HCT116 (cell line): ENCODE measurements at regions not wholly inside any gene's neighbourhood (a gene's known extent, or its start where the extent isn't known, plus 50 kb on each side); places are given as distances from the start of the nearest gene placed in this dataset.

Experiments used
- ATAC-seq: fragments of 200-7000 bp; cut with Tn5 transposase; 2 replicates; pipeline ENCODE4 v1.9.1; 2020; ENCODE audit warnings: mild to moderate bottlenecking, moderate library complexity
- BruUV-seq: library from RNA; stranded (reverse); fragments of 400-500 nt; replicated peaks from 2 replicates; lab custom pipeline; 2021; lab: Mats Ljungman, UMichigan
- CTCF ChIA-PET: fragments of 300-600 bp; sonication (Branson Sonifier 250); formaldehyde crosslinking; loops from one replicate; lab custom pipeline; 2021; ENCODE audit warnings: antibody characterized with exemption; lab: Charles Lee
- POLR2A ChIA-PET: fragments of 300-600, 350-600 bp; sonication (Branson Sonifier 250); formaldehyde crosslinking; loops from one replicate; lab custom pipeline; 2021; ENCODE audit warnings: antibody characterized with exemption; lab: Charles Lee
- RAD21 ChIA-PET, 2 experiments: fragments of 300-600 bp; sonication (Branson Sonifier 250); formaldehyde crosslinking; loops; one replicate each; lab custom pipeline; 2023; ENCODE audit warnings: low total read pairs in 2 of 2; ENCODE audit not compliant: uncharacterized antibody in 2 of 2, unreplicated experiment in 2 of 2, low non-redundant PET in 1 of 2; lab: Charles Lee
- DNase-seq: peaks from one replicate; pipeline ENCODE4 v3.0.0-alpha.2; 2010; ENCODE audit warnings: low read depth, low spot score
- H2AFZ ChIP-seq: fragments of 200-600 bp; shearing (Covaris generic), sonication (generic); 2 replicates; pipeline ENCODE4 v1.6.1; 2017; ENCODE audit warnings: low read depth, mixed run types, mixed read lengths, antibody characterized with exemption, low read length; ENCODE audit not compliant: poor library complexity, severe bottlenecking
- H3K27ac ChIP-seq: 2 replicates; pipeline ENCODE4 v1.5.1; 2012; ENCODE audit warnings: low read depth, low read length
- H3K27me3 ChIP-seq: fragments of 200-600 bp; sonication (generic); 2 replicates; pipeline ENCODE4 v1.6.1; 2016; ENCODE audit warnings: mixed run types, low read length, mixed read lengths; ENCODE audit not compliant: insufficient read depth
- H3K36me3 ChIP-seq, 2 experiments: fragments of 200-500 bp in 1 of 2; fragments of 200-600 bp in 1 of 2; sonication (Bioruptor generic) in 1 of 2; sonication (generic) in 1 of 2; 2 replicates each; pipeline versions ENCODE4 v1.5.1 to v1.6.1; 2014 to 2016; ENCODE audit warnings: low read length in 2 of 2, inconsistent platforms in 1 of 2, mixed read lengths in 1 of 2, mixed run types in 1 of 2; ENCODE audit not compliant: insufficient read depth in 2 of 2, control insufficient read depth in 1 of 2
- H3K4me1 ChIP-seq, 2 experiments: fragments of 200-600 bp in 1 of 2; sonication (generic) in 1 of 2; 2 replicates each; pipeline versions ENCODE4 v1.5.1 to v1.6.1; 2012 to 2017; ENCODE audit warnings: low read length in 2 of 2, inconsistent platforms in 1 of 2, mild to moderate bottlenecking in 1 of 2, mixed read lengths in 1 of 2, mixed run types in 1 of 2, moderate library complexity in 1 of 2; ENCODE audit not compliant: insufficient read depth in 2 of 2, control insufficient read depth in 1 of 2
- H3K4me2 ChIP-seq: fragments of 200-600 bp; sonication (generic); 2 replicates; pipeline ENCODE4 v1.6.1; 2017; ENCODE audit warnings: mixed run types, low read length, mixed read lengths
- H3K4me3 ChIP-seq, 2 experiments: fragments of 200-600 bp in 1 of 2; sonication (generic) in 1 of 2; replicated peaks in 1 of 2; 2 replicates each; pipeline ENCODE4 v1.5.1; 2011 to 2016; ENCODE audit warnings: low read length in 2 of 2, control low read depth in 1 of 2, low read depth in 1 of 2, mild to moderate bottlenecking in 1 of 2, mixed read lengths in 1 of 2, mixed run types in 1 of 2
- H3K79me2 ChIP-seq: fragments of 200-600 bp; sonication (generic); 2 replicates; pipeline ENCODE4 v1.6.1; 2017; ENCODE audit warnings: mild to moderate bottlenecking, mixed run types, low read length, moderate library complexity, mixed read lengths; ENCODE audit not compliant: insufficient read depth
- H3K9ac ChIP-seq: fragments of 200-600 bp; sonication (generic); 2 replicates; pipeline ENCODE4 v1.6.1; 2016; ENCODE audit warnings: low read length, mixed read lengths
- H3K9me2 ChIP-seq: fragments of 200-600 bp; sonication (generic), shearing (Covaris generic); 2 replicates; pipeline ENCODE4 v1.6.1; 2017; ENCODE audit warnings: mixed run types, mild to moderate bottlenecking, moderate library complexity; ENCODE audit not compliant: insufficient read depth
- H3K9me3 ChIP-seq, 2 experiments: fragments of 200-500 bp in 1 of 2; fragments of 200-600 bp in 1 of 2; sonication (Bioruptor generic) in 1 of 2; sonication (generic) in 1 of 2; 2 replicates each; pipeline ENCODE4 v1.6.1; 2014 to 2017; ENCODE audit warnings: low read length in 2 of 2, mixed read lengths in 2 of 2, inconsistent platforms in 1 of 2, low read depth in 1 of 2, mild to moderate bottlenecking in 1 of 2, mixed run types in 1 of 2, moderate library complexity in 1 of 2; ENCODE audit not compliant: control insufficient read depth in 1 of 2, insufficient read depth in 1 of 2
- H4K20me1 ChIP-seq: fragments of 200-600 bp; sonication (generic), shearing (Covaris generic); 2 replicates; pipeline ENCODE4 v1.6.1; 2017; ENCODE audit warnings: mixed run types, mild to moderate bottlenecking, moderate library complexity; ENCODE audit not compliant: insufficient read depth
- CBX3 ChIP-seq: IDR thresholded peaks from 2 replicates; pipeline ENCODE4 v1.6.1; 2012; ENCODE audit warnings: low read depth
- EZH2 ChIP-seq: fragments of 200-600 bp; sonication (generic); IDR thresholded peaks from 2 replicates; pipeline ENCODE4 v1.6.1; 2017; ENCODE audit warnings: antibody characterized with exemption, mixed run types
- EZH2phosphoT487 ChIP-seq: fragments of 200-600 bp; IDR thresholded peaks from 2 replicates; pipeline ENCODE4 v1.6.1; 2018; ENCODE audit warnings: antibody characterized with exemption, borderline replicate concordance
- SP1 ChIP-seq: IDR thresholded peaks from 2 replicates; pipeline ENCODE4 v1.6.1; 2012; ENCODE audit warnings: low read depth
- intact Hi-C: fragments of 100-400 bp; cut with micrococcal nuclease; formaldehyde crosslinking; loops from 2 replicates; pipeline ENCODE4 v1.10.0; 2022
- TF ChIP-seq, protein P1 (sequence below), 3 experiments: fragments of 200-600 bp in 1 of 3; sonication (generic) in 1 of 3; IDR thresholded peaks in 2 of 3; conservative IDR thresholded peaks in 1 of 3; 2 replicates each; pipeline ENCODE4 v1.5.1; 2012 to 2017; ENCODE audit warnings: low read depth in 2 of 3, low read length in 2 of 3, antibody characterized with exemption in 1 of 3, borderline replicate concordance in 1 of 3, control low read depth in 1 of 3, mild to moderate bottlenecking in 1 of 3, mixed read lengths in 1 of 3, mixed run types in 1 of 3, moderate library complexity in 1 of 3; ENCODE audit not compliant: insufficient read depth in 1 of 3
- TF ChIP-seq, protein P2 (sequence below): IDR thresholded peaks from 2 replicates; pipeline ENCODE4 v1.6.1; 2012

DNA sequence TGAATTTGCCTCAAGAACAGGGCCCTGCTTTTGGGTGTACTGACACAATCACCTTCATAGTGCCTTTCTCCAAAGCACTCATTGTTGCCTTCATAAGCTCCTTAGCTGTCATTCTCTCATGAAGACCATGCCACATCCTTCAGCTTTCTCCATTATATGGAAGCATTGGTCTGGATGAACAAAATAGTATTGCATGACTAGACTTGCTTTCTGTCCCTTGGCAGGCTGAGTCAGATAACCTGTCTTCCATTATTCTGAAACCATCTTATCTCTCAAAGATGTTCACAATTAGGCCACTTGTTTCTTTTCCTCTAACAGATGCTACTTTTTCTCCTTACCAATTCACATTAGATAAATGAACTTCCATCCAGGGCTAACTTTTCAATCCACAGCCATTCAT, 297.9 kb downstream of the IRX1 start:
- RAD21 ChIA-PET = no interaction called here
- no TSS peak for BruUV-seq
- no peak for ATAC-seq
- Histone ChIP-seq H3K79me2 (no peaks in the 10 kb centered on the region), H3K4me1 (no peaks in the 10 kb centered on the region), H3K4me2 (no peak overlapping the region), H3K36me3 (no peaks in the 10 kb centered on the region)
- CTCF ChIA-PET = no interaction called here
- intact Hi-C loops = no loop called here
- TF ChIP-seq EZH2phosphoT487 = no peak
- TF ChIP-seq CBX3 = no peak
- TF ChIP-seq, protein P1, sequence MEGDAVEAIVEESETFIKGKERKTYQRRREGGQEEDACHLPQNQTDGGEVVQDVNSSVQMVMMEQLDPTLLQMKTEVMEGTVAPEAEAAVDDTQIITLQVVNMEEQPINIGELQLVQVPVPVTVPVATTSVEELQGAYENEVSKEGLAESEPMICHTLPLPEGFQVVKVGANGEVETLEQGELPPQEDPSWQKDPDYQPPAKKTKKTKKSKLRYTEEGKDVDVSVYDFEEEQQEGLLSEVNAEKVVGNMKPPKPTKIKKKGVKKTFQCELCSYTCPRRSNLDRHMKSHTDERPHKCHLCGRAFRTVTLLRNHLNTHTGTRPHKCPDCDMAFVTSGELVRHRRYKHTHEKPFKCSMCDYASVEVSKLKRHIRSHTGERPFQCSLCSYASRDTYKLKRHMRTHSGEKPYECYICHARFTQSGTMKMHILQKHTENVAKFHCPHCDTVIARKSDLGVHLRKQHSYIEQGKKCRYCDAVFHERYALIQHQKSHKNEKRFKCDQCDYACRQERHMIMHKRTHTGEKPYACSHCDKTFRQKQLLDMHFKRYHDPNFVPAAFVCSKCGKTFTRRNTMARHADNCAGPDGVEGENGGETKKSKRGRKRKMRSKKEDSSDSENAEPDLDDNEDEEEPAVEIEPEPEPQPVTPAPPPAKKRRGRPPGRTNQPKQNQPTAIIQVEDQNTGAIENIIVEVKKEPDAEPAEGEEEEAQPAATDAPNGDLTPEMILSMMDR (IDR thresholded peaks at IDR 0.05 in 2 of 3, conservative IDR thresholded peaks at IDR 0.05 in 1 of 3; ENCODE audit: borderline replicate concordance in 1 of 3, insufficient read depth in 1 of 3, low read depth in 2 of 3, low read length in 2 of 3) = no peak
- TF ChIP-seq, all 23 proteins: peak for 0
- H3K9me2 ChIP-seq = no peaks in the 10 kb centered on the region
- no peak overlapping the region for H3K27ac ChIP-seq
- H3K27me3 ChIP-seq = no peaks in the 10 kb centered on the region
- H3K9ac ChIP-seq = no peak overlapping the region
- no peak for DNase-seq
- H3K9me3 ChIP-seq = peaks cover 12 to 37% of the 10 kb centered on the region in 2 experiments; a peak in 2 of 4 replicates
- POLR2A ChIA-PET = no interaction called here
- H2AFZ ChIP-seq = no peak overlapping the region
- no peaks in the 10 kb centered on the region for H4K20me1 ChIP-seq
- H3K4me3 ChIP-seq = no peak overlapping the region

DNA sequence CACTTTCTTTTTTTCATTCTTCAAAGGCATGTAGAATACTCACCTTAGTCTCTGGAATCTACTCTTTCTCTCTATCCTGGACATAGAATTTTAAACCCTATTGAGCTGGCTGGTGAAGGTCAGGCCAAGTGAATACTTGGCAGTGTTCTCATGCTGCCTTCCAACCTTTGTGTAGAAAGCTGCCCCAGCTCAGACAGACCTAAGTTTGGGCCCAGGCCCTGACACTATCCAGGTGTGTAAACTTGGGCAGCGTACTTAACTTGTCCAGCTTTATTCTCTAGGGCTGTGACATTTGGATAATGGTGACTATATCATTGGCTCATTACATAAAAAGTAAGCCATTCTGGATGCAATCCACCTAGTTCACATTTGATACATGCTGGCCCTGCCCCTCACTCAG, 298.3 kb downstream of the IRX1 start:
- ATAC-seq = no peak
- no peak for TF ChIP-seq SP1
- TF ChIP-seq, protein P2, sequence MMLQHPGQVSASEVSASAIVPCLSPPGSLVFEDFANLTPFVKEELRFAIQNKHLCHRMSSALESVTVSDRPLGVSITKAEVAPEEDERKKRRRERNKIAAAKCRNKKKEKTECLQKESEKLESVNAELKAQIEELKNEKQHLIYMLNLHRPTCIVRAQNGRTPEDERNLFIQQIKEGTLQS = no peak
- TF ChIP-seq EZH2 = no peak
- POLR2A ChIA-PET = no interaction called here

More for the DNA sequence above, 298.3 kb downstream of the IRX1 start:
- DNase-seq = no peak
- Histone ChIP-seq H3K4me2 (no peak overlapping the region), H3K79me2 (no peaks in the 10 kb centered on the region), H3K4me3 (no peak overlapping the region), H4K20me1 (no peaks in the 10 kb centered on the region), H3K4me1 (no peaks in the 10 kb centered on the region), H3K9me2 (no peaks in the 10 kb centered on the region), H3K27me3 (no peaks in the 10 kb centered on the region), H3K9ac (no peak overlapping the region), H3K36me3 (no peaks in the 10 kb centered on the region), H3K27ac (no peak overlapping the region), H2AFZ (no peak overlapping the region), H3K9me3 (peaks cover 12 to 42% of the 10 kb centered on the region in 2 experiments; a peak in 2 of 4 replicates)
- CTCF ChIA-PET = no interaction called here
- no TSS peak for BruUV-seq
- RAD21 ChIA-PET = no interaction called here
- intact Hi-C loops = no loop called here
